22Rv1 (cell line): ENCODE measurements at regions not wholly inside any gene's neighbourhood (a gene's known extent, or its start where the extent isn't known, plus 50 kb on each side); places are given as distances from the start of the nearest gene placed in this dataset.

Source experiments
- ZFX ChIP-seq: fragments of 450-650 bp; IDR thresholded peaks from 2 replicates; pipeline ENCODE4 v1.6.1; 2017; ENCODE audit warnings: antibody characterized with exemption, borderline replicate concordance
- TF ChIP-seq, protein P1 (sequence below): fragments of 450-650 bp; IDR thresholded peaks from 2 replicates; pipeline ENCODE4 v1.5.1; 2017; ENCODE audit warnings: mild to moderate bottlenecking

DNA sequence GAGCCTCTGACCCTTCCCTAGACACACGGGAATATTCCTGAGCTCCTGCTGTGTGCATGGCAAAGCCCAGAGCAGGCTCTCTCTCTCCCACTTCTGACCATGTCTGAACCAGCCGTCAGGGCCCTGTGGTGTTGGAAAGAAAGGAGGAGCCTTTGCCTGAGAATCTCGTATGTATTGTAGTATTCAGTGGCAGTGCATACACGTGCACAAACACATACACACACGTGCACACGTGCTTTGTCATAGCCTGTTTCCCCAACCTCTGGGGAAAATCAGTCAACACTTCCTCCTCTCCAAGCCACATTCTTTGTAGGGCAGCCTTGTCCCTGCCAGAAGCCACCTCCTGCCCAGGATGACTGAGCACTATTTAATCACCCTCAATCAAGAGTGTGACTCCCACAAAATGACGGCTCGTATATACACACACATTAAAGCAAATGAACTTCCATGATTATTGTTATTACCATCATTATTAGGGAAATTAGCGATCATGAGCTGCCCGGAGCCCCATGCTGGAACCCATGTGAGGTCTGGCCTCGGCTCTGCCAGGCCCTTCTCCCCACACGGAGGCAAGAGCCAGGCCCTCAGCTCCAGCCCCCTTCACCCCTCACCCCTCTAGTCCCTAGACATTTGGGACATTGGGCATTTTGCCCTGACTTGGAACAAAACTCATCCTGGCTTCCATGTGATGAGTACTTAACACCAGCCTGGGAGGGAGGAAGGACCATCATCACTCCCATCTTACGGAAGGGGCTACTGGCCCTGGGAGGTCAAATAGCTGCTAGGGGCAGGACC is 331.9 kb downstream of the NPHP4 start:
- TF ChIP-seq, protein P1, sequence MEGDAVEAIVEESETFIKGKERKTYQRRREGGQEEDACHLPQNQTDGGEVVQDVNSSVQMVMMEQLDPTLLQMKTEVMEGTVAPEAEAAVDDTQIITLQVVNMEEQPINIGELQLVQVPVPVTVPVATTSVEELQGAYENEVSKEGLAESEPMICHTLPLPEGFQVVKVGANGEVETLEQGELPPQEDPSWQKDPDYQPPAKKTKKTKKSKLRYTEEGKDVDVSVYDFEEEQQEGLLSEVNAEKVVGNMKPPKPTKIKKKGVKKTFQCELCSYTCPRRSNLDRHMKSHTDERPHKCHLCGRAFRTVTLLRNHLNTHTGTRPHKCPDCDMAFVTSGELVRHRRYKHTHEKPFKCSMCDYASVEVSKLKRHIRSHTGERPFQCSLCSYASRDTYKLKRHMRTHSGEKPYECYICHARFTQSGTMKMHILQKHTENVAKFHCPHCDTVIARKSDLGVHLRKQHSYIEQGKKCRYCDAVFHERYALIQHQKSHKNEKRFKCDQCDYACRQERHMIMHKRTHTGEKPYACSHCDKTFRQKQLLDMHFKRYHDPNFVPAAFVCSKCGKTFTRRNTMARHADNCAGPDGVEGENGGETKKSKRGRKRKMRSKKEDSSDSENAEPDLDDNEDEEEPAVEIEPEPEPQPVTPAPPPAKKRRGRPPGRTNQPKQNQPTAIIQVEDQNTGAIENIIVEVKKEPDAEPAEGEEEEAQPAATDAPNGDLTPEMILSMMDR = no peak
- no peak for TF ChIP-seq ZFX
